ENCODE measurements at regions not wholly inside any gene's neighbourhood (a gene's known extent, or its start where the extent isn't known, plus 50 kb on each side); places are given as distances from the start of the nearest gene placed in this dataset.

GRCh38 chr1:238088560-238089290, 198.0 kb upstream of the ZP4 start:
- no peak for FAIRE-seq
- no peak for TF ChIP-seq CLOCK (CRISPR knock-in tag; IDR thresholded peaks at IDR 0.05; ENCODE audit: borderline replicate concordance)
- no peak for TF ChIP-seq NCOA6 (IDR thresholded peaks at IDR 0.05)
- no peak for TF ChIP-seq MITF (IDR thresholded peaks at IDR 0.05)
- TF ChIP-seq MEIS2 (IDR thresholded peaks at IDR 0.05; ENCODE audit: partially characterized antibody) = peak; percentile 9
- no peak for TF ChIP-seq ZNF583 (CRISPR knock-in tag; IDR thresholded peaks at IDR 0.05)

More at GRCh38 chr1:238088560-238089290, 198.0 kb upstream of the ZP4 start:
- in situ Hi-C loops (cut with MboI) (no loop called here), intact Hi-C loops (cut with micrococcal nuclease) (no loop called here)
- ATAC-seq (no peak), DNase-seq (ENCODE audit: extremely low read depth in 1 of 4, low spot score in 3 of 4) (no peak)
- Histone ChIP-seq H3K27me3 (ENCODE audit: control insufficient read depth in 2 of 2, insufficient read depth in 2 of 2, low read length in 2 of 2) (no peaks in the 10 kb centered on the region), H3K4me1 (replicated peaks in 1 of 2; ENCODE audit: control insufficient read depth in 2 of 2, insufficient read depth in 2 of 2, low read length in 2 of 2) (no peaks in the 10 kb centered on the region), H3K9ac (ENCODE audit: insufficient read depth in 1 of 2, low read depth in 2 of 2, low read length in 2 of 2) (no peak overlapping the region), H3K36me3 (ENCODE audit: control insufficient read depth, insufficient read depth, low read length) (no peaks in the 10 kb centered on the region), H3K79me2 (ENCODE audit: control insufficient read depth, insufficient read depth, low read length) (no peaks in the 10 kb centered on the region), H3K4me3 (no peak overlapping the region), H3K9me1 (ENCODE audit: control insufficient read depth, insufficient read depth, low read length) (no peaks in the 10 kb centered on the region), H3K27ac (ENCODE audit: extremely low read depth, low read depth, low read length) (no peak overlapping the region), H3K4me2 (ENCODE audit: insufficient read depth, low read length) (no peak overlapping the region), H4K20me1 (replicated peaks; ENCODE audit: control insufficient read depth, insufficient read depth, low read length) (no peaks in the 10 kb centered on the region), H3K9me3 (replicated peaks; ENCODE audit: control insufficient read depth, insufficient read depth, low read depth, low read length) (no peaks in the 10 kb centered on the region; the same call in none of the 2 replicates), H2AFZ (ENCODE audit: low read depth, low read length) (no peak overlapping the region)
- ChIA-PET POLR2A (no interaction called here), CTCF (ENCODE audit: low intra/inter-chr PET ratio) (no interaction called here)
- 0% methylated on average over 4 of the region's 4 CpGs for WGBS (ENCODE audit: insufficient coverage, low coverage, missing lambda C conversion rate)
- no TSS peak for BruUV-seq (replicated peaks)

Measured in K562 (cell line).